Adrenal gland (tissue), 9 donors: ENCODE measurements at regions not wholly inside any gene's neighbourhood (a gene's known extent, or its start where the extent isn't known, plus 50 kb on each side); places are given as distances from the start of the nearest gene placed in this dataset.

Source experiments
- DNase-seq, 7 donors: peaks; one replicate each; pipeline ENCODE4 v3.0.0-alpha.2; 2019 to 2020
- H3K27ac ChIP-seq, 5 donors: fragments of 200-600 bp; sonication (generic) in 4 of 5; 1 replicate in 3 of 5; 2 replicates in 2 of 5; pipeline versions ENCODE4 v1.5.1 to v1.8.0; 2016 to 2020; ENCODE audit warnings: mild to moderate bottlenecking in 1 of 5
- H3K27me3 ChIP-seq: fragments of 200-600 bp; 2 replicates; pipeline ENCODE4 v1.8.0; 2021
- H3K36me3 ChIP-seq, 2 donors: fragments of 200-600 bp; replicated peaks in 1 of 2; 1 replicate in 1 of 2; 2 replicates in 1 of 2; pipeline versions ENCODE4 v1.5.1 to v1.8.0; 2018 to 2022
- H3K4me1 ChIP-seq, 2 donors: fragments of 200-600 bp; replicated peaks in 1 of 2; 1 replicate in 1 of 2; 2 replicates in 1 of 2; pipeline versions ENCODE4 v1.5.1 to v1.8.0; 2018 to 2021
- H3K4me3 ChIP-seq, 4 donors: fragments of 200-600 bp; sonication (generic) in 3 of 4; one replicate each; pipeline ENCODE4 v1.5.1; 2016 to 2018
- H3K9me3 ChIP-seq, 3 donors: fragments of 200-600 bp; sonication (generic) in 1 of 3; replicated peaks in 1 of 3; 1 replicate in 2 of 3; 2 replicates in 1 of 3; pipeline versions ENCODE4 v1.5.1 to v1.8.0; 2016 to 2021
- CTCF ChIP-seq, 6 experiments: fragments of 450-650 bp in 4 of 6; fragments of 200-600 bp in 2 of 6; sonication (generic) in 1 of 6; IDR thresholded peaks; 1 replicate in 5 of 6; 2 replicates in 1 of 6; pipeline versions ENCODE4 v1.5.1 to v1.8.0; 2016 to 2021; ENCODE audit warnings: antibody characterized with exemption in 6 of 6, mild to moderate bottlenecking in 2 of 6, moderate library complexity in 1 of 6
- POLR2A ChIP-seq, 2 donors: fragments of 450-650 bp; IDR thresholded peaks; one replicate each; pipeline ENCODE4 v1.6.1; 2017; ENCODE audit warnings: antibody characterized with exemption in 2 of 2, mild to moderate bottlenecking in 2 of 2, moderate library complexity in 1 of 2
- WGBS, 4 donors: extraction: QIAGEN DNeasy Blood & Tissue Kit in 2 of 4; methylation state at CpG; one replicate each; pipeline versions ENCODE4 v1.1.5 to v1.1.7; 2013 to 2017; 5-methylcytosine and 5-hydroxymethylcytosine counted together
- intact Hi-C, 2 donors: fragments of 100-400 bp; cut with DNase I; formaldehyde crosslinking; loops; one replicate each; pipeline versions ENCODE4 v1.14.1 to v1.15.0; 2022 to 2023
- donor health status: healthy with polysubstance abuse.
- donor health status: Bipolar disorder and iron deficiency.
- donor health status: DM: yes; HTN: yes; CAD: no.
- donor health status: DM: no; HTN: no; CAD: no.
- donor health status: DM: no; HTN: no; CAD: no.

GRCh38 chr16:59880611-59881010 lies 1146.5 kb upstream of the GOT2 start:
- intact Hi-C loops: no loop called here
- H3K36me3 ChIP-seq: no peaks in the 10 kb centered on the region
- H3K9me3 ChIP-seq: no peaks in the 10 kb centered on the region
- DNase-seq: no peak
- no peak overlapping the region for H3K27ac ChIP-seq
- peaks cover 0 to 1% of the 10 kb centered on the region in 2 donors for H3K4me1 ChIP-seq
- no peak for TF ChIP-seq CTCF (IDR thresholded peaks at IDR 0.05)
- TF ChIP-seq POLR2A (IDR thresholded peaks at IDR 0.05): no peak
- WGBS, 4 donors: 64 to 91% (median 70%) methylated on average over 1 of the region's 1 CpG
- no peak overlapping the region for H3K4me3 ChIP-seq
- no peaks in the 10 kb centered on the region for H3K27me3 ChIP-seq

GRCh38 chr16:59878999-59879398 lies 1144.9 kb upstream of the GOT2 start:
- TF ChIP-seq POLR2A (IDR thresholded peaks at IDR 0.05): no peak
- TF ChIP-seq CTCF (IDR thresholded peaks at IDR 0.05): no peak
- intact Hi-C loops: no loop called here
- Histone ChIP-seq H3K9me3 (no peaks in the 10 kb centered on the region), H3K27ac (no peak overlapping the region), H3K4me3 (no peak overlapping the region), H3K4me1 (no peaks in the 10 kb centered on the region), H3K36me3 (no peaks in the 10 kb centered on the region), H3K27me3 (no peaks in the 10 kb centered on the region)
- WGBS, 4 donors: 84 to 96% (median 89%) methylated on average over 7 of the region's 7 CpGs
- DNase-seq: no peak

- Histone ChIP-seq H3K36me3 (no peaks in the 10 kb centered on the region), H3K4me1 (no peaks in the 10 kb centered on the region), H3K27me3 (no peaks in the 10 kb centered on the region), H3K9me3 (no peaks in the 10 kb centered on the region), H3K4me3 (no peak overlapping the region), H3K27ac (no peak overlapping the region)
- DNase-seq: no peak
- 31 to 38% (median 34%) methylated on average over 3 of the region's 3 CpGs for WGBS, 4 donors
- no peak for TF ChIP-seq POLR2A (IDR thresholded peaks at IDR 0.05)
- no peak for TF ChIP-seq CTCF (IDR thresholded peaks at IDR 0.05)
- intact Hi-C loops: no loop called here
Observed at GRCh38 chr16:59878479-59878878, 1144.4 kb upstream of the GOT2 start.

GRCh38 chr16:59864981-59865666 lies 1131.0 kb upstream of the GOT2 start:
- WGBS, 4 donors: 61 to 74% (median 65%) methylated on average over 4 of the region's 4 CpGs
- H3K4me3 ChIP-seq: no peak overlapping the region
- no peak overlapping the region for H3K27ac ChIP-seq
- H3K27me3 ChIP-seq: no peaks in the 10 kb centered on the region
- no peak for TF ChIP-seq CTCF (IDR thresholded peaks at IDR 0.05)
- TF ChIP-seq POLR2A (IDR thresholded peaks at IDR 0.05): no peak
- intact Hi-C loops: no loop called here
- no peaks in the 10 kb centered on the region for H3K9me3 ChIP-seq
- no peaks in the 10 kb centered on the region for H3K4me1 ChIP-seq
- DNase-seq: no peak
- H3K36me3 ChIP-seq: no peaks in the 10 kb centered on the region
